ENCODE measurements at regions not wholly inside any gene's neighbourhood (a gene's known extent, or its start where the extent isn't known, plus 50 kb on each side); places are given as distances from the start of the nearest gene placed in this dataset.
"Not testable (repeated sequence)": the region's sequence is repeated elsewhere in the genome, so short reads cannot be mapped to it uniquely, and the experiment has no call there.

DNA sequence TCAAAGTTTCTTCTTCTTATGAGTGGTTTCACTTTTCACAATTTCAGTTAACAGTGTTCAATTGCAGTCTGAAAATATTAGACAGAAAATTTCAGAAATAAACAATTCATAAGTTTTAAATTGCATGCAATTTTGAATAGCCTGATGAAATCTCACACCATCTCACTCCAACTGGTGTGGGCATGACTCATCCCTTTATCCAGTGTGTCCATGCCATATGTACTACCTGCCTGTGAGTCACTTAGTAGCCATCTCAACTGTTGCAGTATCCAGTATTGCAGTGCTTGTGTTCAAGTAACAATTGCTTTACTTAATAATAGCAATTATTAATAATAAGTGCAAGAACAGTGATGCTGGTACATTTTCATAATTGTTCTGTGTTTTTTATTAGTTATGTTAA is 1202.5 kb downstream of the DSC3 start:
- POLR2A ChIA-PET (ENCODE audit: partially characterized antibody): no interaction called here
- Histone ChIP-seq H3K4me3 (ENCODE audit: low read length in 2 of 2) (no peak overlapping the region), H3K27ac (ENCODE audit: low read depth, low read length) (no peak overlapping the region), H3K27me3 (ENCODE audit: insufficient read depth, low read length) (no peaks in the 10 kb centered on the region), H3K4me1 (ENCODE audit: insufficient read depth, low read length) (no peaks in the 10 kb centered on the region), H3K9me3 (ENCODE audit: control insufficient read depth in 1 of 2, low read length in 2 of 2) (no peaks in the 10 kb centered on the region), H3K36me3 (ENCODE audit: insufficient read depth, low read length) (no peaks in the 10 kb centered on the region)
- Mint-ChIP-seq H3K9me3 (peaks cover 3 to 14% (median 9%) of the 10 kb centered on the region in 8 donors), H3K36me3 (no peaks in the 10 kb centered on the region), H3K27me3 (no peaks in the 10 kb centered on the region), H3K4me1 (no peaks in the 10 kb centered on the region), H3K27ac (no peak overlapping the region), H3K4me3 (no peak overlapping the region)
- CTCF ChIA-PET (ENCODE audit: partially characterized antibody): no interaction called here
- intact Hi-C loops (cut with micrococcal nuclease): no loop called here
- no peak for DNase-seq

DNA sequence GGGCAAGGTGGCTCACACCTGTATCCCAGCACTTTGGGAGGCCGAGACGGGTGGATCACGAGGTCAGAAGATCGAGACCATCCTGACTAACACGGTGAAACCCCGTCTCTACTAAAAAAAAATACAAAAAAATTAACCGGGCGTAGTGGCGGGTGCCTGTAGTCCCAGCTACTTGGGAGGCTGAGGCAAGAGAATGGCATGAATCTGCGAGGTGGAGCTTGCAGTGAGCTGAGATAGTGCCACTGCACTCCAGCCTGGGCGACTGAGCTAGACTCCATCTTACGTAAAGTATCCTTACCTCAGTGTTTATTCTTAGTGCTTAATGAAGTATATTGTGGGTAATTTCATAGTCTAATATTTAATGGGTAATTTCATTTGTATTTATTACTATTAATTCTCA is 1203.6 kb downstream of the DSC3 start:
- intact Hi-C loops (cut with micrococcal nuclease); H3K36me3 Mint-ChIP-seq; H3K4me1 Mint-ChIP-seq; CTCF ChIA-PET (ENCODE audit: partially characterized antibody); H3K4me1 ChIP-seq (ENCODE audit: insufficient read depth, low read length); H3K4me3 Mint-ChIP-seq; H3K27ac ChIP-seq (ENCODE audit: low read depth, low read length); H3K27me3 ChIP-seq (ENCODE audit: insufficient read depth, low read length); H3K36me3 ChIP-seq (ENCODE audit: insufficient read depth, low read length); DNase-seq; H3K27ac Mint-ChIP-seq; POLR2A ChIA-PET (ENCODE audit: partially characterized antibody); H3K27me3 Mint-ChIP-seq; H3K4me3 ChIP-seq (ENCODE audit: low read length in 2 of 2); H3K9me3 ChIP-seq (ENCODE audit: control insufficient read depth in 1 of 2, low read length in 2 of 2): not testable (repeated sequence)
- peaks cover 3 to 14% (median 10%) of the 10 kb centered on the region in 8 donors for H3K9me3 Mint-ChIP-seq

DNA sequence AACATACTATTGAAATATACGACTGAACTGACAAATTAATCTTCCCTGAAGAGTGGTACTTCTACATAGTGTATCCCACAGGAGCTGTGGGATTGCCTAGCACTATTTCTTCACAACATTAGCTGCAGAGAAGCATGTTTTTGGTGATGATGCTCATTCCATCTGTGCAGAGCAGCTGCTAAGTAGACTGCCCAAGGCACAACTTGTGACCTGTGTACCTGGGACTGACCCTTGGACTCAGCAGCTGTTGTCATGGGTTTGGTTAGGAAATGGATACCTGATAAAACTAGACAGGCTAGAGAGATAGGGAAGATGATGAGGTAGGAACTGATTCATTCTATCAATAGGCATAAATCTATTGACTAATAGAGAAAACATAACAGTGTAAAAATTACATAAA is 1204.0 kb downstream of the DSC3 start:
- Histone ChIP-seq H3K4me3 (ENCODE audit: low read length in 2 of 2) (no peak overlapping the region), H3K36me3 (ENCODE audit: insufficient read depth, low read length) (no peaks in the 10 kb centered on the region), H3K9me3 (ENCODE audit: control insufficient read depth in 1 of 2, low read length in 2 of 2) (no peaks in the 10 kb centered on the region), H3K27ac (ENCODE audit: low read depth, low read length) (no peak overlapping the region), H3K4me1 (ENCODE audit: insufficient read depth, low read length) (no peaks in the 10 kb centered on the region), H3K27me3 (ENCODE audit: insufficient read depth, low read length) (no peaks in the 10 kb centered on the region)
- DNase-seq: no peak
- no peaks in the 10 kb centered on the region for H3K36me3 Mint-ChIP-seq
- H3K27me3 Mint-ChIP-seq: no peaks in the 10 kb centered on the region
- intact Hi-C loops (cut with micrococcal nuclease): no loop called here
- H3K27ac Mint-ChIP-seq: no peak overlapping the region
- H3K4me3 Mint-ChIP-seq: no peak overlapping the region
- POLR2A ChIA-PET (ENCODE audit: partially characterized antibody): no interaction called here
- CTCF ChIA-PET (ENCODE audit: partially characterized antibody): no interaction called here
- H3K9me3 Mint-ChIP-seq: peaks cover 3 to 14% (median 10%) of the 10 kb centered on the region in 8 donors
- no peaks in the 10 kb centered on the region for H3K4me1 Mint-ChIP-seq

DNA sequence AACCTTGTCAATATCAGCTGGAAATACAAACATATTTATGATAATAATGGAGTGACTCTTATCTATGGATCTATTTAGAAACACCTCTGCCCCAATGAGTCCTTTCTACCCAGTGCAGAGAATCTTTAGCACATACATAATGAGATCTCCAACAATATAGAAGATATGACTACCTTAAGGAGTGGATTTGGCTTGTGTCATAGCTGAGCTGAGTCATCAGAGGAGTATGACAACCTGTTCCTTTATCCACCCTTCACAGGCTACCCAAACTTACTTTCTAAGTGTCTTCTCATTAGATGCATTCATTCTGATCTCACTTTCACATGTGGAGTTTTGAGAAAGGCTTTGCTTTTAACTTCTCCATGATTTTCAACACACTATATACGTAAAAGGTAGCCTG is 1218.9 kb downstream of the DSC3 start:
- no peaks in the 10 kb centered on the region for H3K36me3 Mint-ChIP-seq
- H3K4me1 Mint-ChIP-seq: no peaks in the 10 kb centered on the region
- H3K27ac ChIP-seq (ENCODE audit: low read depth, low read length): no peak overlapping the region
- no peaks in the 10 kb centered on the region for H3K27me3 ChIP-seq (ENCODE audit: insufficient read depth, low read length)
- H3K27me3 Mint-ChIP-seq: no peaks in the 10 kb centered on the region
- no peak overlapping the region for H3K4me3 ChIP-seq (ENCODE audit: low read length in 2 of 2)
- intact Hi-C loops (cut with micrococcal nuclease): no loop called here
- H3K4me3 Mint-ChIP-seq: no peak overlapping the region
- POLR2A ChIA-PET (ENCODE audit: partially characterized antibody): no interaction called here
- CTCF ChIA-PET (ENCODE audit: partially characterized antibody): no interaction called here
- DNase-seq: no peak
- H3K9me3 ChIP-seq (ENCODE audit: control insufficient read depth in 1 of 2, low read length in 2 of 2): no peaks in the 10 kb centered on the region
- H3K4me1 ChIP-seq (ENCODE audit: insufficient read depth, low read length): no peaks in the 10 kb centered on the region
- peaks cover 4 to 36% (median 16%) of the 10 kb centered on the region in 8 donors for H3K9me3 Mint-ChIP-seq
- no peak overlapping the region for H3K27ac Mint-ChIP-seq
- no peaks in the 10 kb centered on the region for H3K36me3 ChIP-seq (ENCODE audit: insufficient read depth, low read length)

DNA sequence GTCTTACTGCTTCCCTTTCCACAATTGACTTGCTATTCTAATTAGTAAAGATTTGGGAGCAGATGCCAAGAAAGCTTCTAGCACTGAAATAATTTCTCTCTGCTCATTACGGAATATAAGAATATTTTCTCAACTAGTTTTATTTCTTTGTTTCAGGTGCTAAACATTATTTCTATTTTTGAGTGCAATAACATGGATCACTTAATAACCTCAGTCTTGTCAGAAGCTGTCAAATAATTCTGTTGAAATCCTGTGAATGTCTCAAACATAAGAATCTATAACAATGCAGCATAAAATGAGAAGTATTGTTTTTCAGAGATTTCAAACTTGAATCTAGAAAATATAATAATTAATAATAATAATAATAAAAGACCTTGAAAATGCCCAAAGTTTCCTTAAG is 1221.0 kb downstream of the DSC3 start:
- intact Hi-C loops (cut with micrococcal nuclease): no loop called here
- H3K4me1 Mint-ChIP-seq: no peaks in the 10 kb centered on the region
- Histone ChIP-seq H3K9me3 (ENCODE audit: control insufficient read depth in 1 of 2, low read length in 2 of 2) (no peaks in the 10 kb centered on the region), H3K36me3 (ENCODE audit: insufficient read depth, low read length) (no peaks in the 10 kb centered on the region), H3K4me1 (ENCODE audit: insufficient read depth, low read length) (no peaks in the 10 kb centered on the region), H3K27ac (ENCODE audit: low read depth, low read length) (no peak overlapping the region), H3K27me3 (ENCODE audit: insufficient read depth, low read length) (no peaks in the 10 kb centered on the region), H3K4me3 (ENCODE audit: low read length in 2 of 2) (no peak overlapping the region)
- H3K36me3 Mint-ChIP-seq: no peaks in the 10 kb centered on the region
- CTCF ChIA-PET (ENCODE audit: partially characterized antibody): no interaction called here
- H3K27me3 Mint-ChIP-seq: no peaks in the 10 kb centered on the region
- no peak for DNase-seq
- peaks cover 2 to 38% (median 20%) of the 10 kb centered on the region in 8 donors for H3K9me3 Mint-ChIP-seq
- H3K27ac Mint-ChIP-seq: no peak overlapping the region
- POLR2A ChIA-PET (ENCODE audit: partially characterized antibody): no interaction called here
- no peak overlapping the region for H3K4me3 Mint-ChIP-seq

DNA sequence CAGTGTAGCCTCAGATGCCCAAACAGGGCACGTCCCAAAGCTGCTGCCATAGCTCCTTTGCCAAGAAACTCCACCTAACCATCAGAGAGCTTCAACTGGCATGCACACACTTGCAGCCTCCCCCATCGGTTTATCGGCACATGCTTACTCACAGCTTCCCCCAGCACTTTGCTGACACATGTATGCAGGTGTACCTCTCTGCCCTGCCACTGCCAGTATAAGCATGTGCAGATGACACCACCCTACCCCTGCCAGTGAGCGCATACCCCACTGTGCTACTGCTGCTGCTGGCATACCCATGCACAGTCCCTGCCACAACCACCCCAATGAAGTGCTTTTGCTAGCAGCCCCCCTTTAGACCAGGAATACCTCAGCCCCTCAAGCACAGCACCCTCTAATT is 1231.0 kb downstream of the DSC3 start:
- H3K4me1 Mint-ChIP-seq: no peaks in the 10 kb centered on the region
- no peak overlapping the region for H3K4me3 Mint-ChIP-seq
- H3K36me3 Mint-ChIP-seq: no peaks in the 10 kb centered on the region
- H3K27me3 Mint-ChIP-seq: no peaks in the 10 kb centered on the region
- intact Hi-C loops (cut with micrococcal nuclease): no loop called here
- peaks cover 2 to 50% (median 32%) of the 10 kb centered on the region in 8 donors for H3K9me3 Mint-ChIP-seq
- no peaks in the 10 kb centered on the region for H3K36me3 ChIP-seq (ENCODE audit: insufficient read depth, low read length)
- DNase-seq: no peak
- no peak overlapping the region for H3K27ac Mint-ChIP-seq
- H3K9me3 ChIP-seq (ENCODE audit: control insufficient read depth in 1 of 2, low read length in 2 of 2): no peaks in the 10 kb centered on the region
- H3K27ac ChIP-seq (ENCODE audit: low read depth, low read length): no peak overlapping the region
- no peak overlapping the region for H3K4me3 ChIP-seq (ENCODE audit: low read length in 2 of 2)
- ChIA-PET CTCF (ENCODE audit: partially characterized antibody) (no interaction called here), POLR2A (ENCODE audit: partially characterized antibody) (no interaction called here)
- H3K4me1 ChIP-seq (ENCODE audit: insufficient read depth, low read length): no peaks in the 10 kb centered on the region
- H3K27me3 ChIP-seq (ENCODE audit: insufficient read depth, low read length): no peaks in the 10 kb centered on the region

DNA sequence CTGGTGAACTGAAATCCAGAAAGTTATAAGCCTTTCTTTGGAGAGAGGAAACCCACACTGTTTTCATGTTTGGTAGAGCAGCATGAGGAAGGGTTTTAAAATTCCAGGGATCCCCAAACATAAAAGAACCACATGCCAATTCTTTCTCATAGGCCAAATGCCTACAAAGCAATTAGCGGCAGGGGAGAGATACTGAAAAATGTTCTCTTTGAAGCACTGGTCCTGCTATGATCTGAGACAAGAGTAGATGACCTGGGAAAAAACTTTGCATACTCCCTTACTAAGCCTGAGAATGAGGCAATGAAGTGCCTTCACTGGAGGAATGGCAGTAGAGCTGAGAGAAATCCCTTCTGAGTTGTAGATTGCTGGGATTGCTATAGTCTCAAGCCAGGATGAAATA is 1261.7 kb downstream of the DSC3 start:
- Mint-ChIP-seq H3K36me3 (no peaks in the 10 kb centered on the region), H3K9me3 (peaks cover under 1 to 25% (median 14%) of the 10 kb centered on the region in 8 donors), H3K27me3 (no peaks in the 10 kb centered on the region), H3K27ac (no peak overlapping the region), H3K4me3 (no peak overlapping the region), H3K4me1 (no peaks in the 10 kb centered on the region)
- CTCF ChIA-PET (ENCODE audit: partially characterized antibody): no interaction called here
- no peak for DNase-seq
- H3K4me3 ChIP-seq (ENCODE audit: low read length in 2 of 2): no peak overlapping the region
- no peaks in the 10 kb centered on the region for H3K36me3 ChIP-seq (ENCODE audit: insufficient read depth, low read length)
- no peaks in the 10 kb centered on the region for H3K4me1 ChIP-seq (ENCODE audit: insufficient read depth, low read length)
- no peak overlapping the region for H3K27ac ChIP-seq (ENCODE audit: low read depth, low read length)
- no peaks in the 10 kb centered on the region for H3K27me3 ChIP-seq (ENCODE audit: insufficient read depth, low read length)
- intact Hi-C loops (cut with micrococcal nuclease): no loop called here
- no peaks in the 10 kb centered on the region for H3K9me3 ChIP-seq (ENCODE audit: control insufficient read depth in 1 of 2, low read length in 2 of 2)
- POLR2A ChIA-PET (ENCODE audit: partially characterized antibody): no interaction called here

DNA sequence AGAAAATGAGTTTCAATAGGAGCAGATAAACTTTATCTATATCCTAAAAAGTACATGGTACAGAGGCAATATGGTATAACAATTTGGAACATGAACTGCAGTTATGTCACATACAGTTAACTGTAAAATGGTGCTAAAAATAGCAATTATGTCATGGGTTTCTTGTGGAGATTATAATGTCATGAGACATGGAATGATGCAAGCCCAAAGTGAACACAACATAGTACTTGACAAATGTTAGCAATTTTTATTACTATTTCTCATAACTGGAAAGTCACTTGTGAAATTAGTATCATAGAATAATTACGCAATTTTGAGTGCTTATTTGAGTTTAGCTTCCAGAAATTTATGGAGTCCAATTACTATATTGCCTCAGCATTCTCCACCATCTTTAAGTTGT is 1263.4 kb downstream of the DSC3 start:
- Histone ChIP-seq H3K36me3 (ENCODE audit: insufficient read depth, low read length) (no peaks in the 10 kb centered on the region), H3K4me3 (ENCODE audit: low read length in 2 of 2) (no peak overlapping the region), H3K27me3 (ENCODE audit: insufficient read depth, low read length) (no peaks in the 10 kb centered on the region), H3K4me1 (ENCODE audit: insufficient read depth, low read length) (no peaks in the 10 kb centered on the region), H3K27ac (ENCODE audit: low read depth, low read length) (no peak overlapping the region), H3K9me3 (ENCODE audit: control insufficient read depth in 1 of 2, low read length in 2 of 2) (no peaks in the 10 kb centered on the region)
- H3K4me3 Mint-ChIP-seq: no peak overlapping the region
- H3K27ac Mint-ChIP-seq: no peak overlapping the region
- ChIA-PET POLR2A (ENCODE audit: partially characterized antibody) (no interaction called here), CTCF (ENCODE audit: partially characterized antibody) (no interaction called here)
- intact Hi-C loops (cut with micrococcal nuclease): no loop called here
- H3K9me3 Mint-ChIP-seq: peaks cover 2 to 25% (median 12%) of the 10 kb centered on the region in 8 donors
- no peaks in the 10 kb centered on the region for H3K36me3 Mint-ChIP-seq
- H3K4me1 Mint-ChIP-seq: no peaks in the 10 kb centered on the region
- no peak for DNase-seq
- no peaks in the 10 kb centered on the region for H3K27me3 Mint-ChIP-seq

Measured in CD4-positive, alpha-beta memory T cell (primary cell).